HepG2 (cell line): ENCODE measurements at regions not wholly inside any gene's neighbourhood (a gene's known extent, or its start where the extent isn't known, plus 50 kb on each side); places are given as distances from the start of the nearest gene placed in this dataset.

Experiments
- ATAC-seq: fragments of 200-7000 bp; cut with Tn5 transposase; 3 replicates; pipeline ENCODE4 v1.9.1; 2020; ENCODE audit warnings: mild to moderate bottlenecking, moderate library complexity
- BruUV-seq: library from RNA; stranded (reverse); fragments of 400-500 nt; replicated peaks from 2 replicates; lab custom pipeline; 2021; lab: Mats Ljungman, UMichigan
- CTCF ChIA-PET: fragments of 300-600 bp; formaldehyde crosslinking; extraction: SDS; loops from one replicate; lab custom pipeline; 2021; ENCODE audit warnings: low total read pairs, inconsistent platforms, low intra/inter-chr PET ratio; lab: Yijun Ruan, JAX
- POLR2A ChIA-PET: fragments of 350-600 bp; sonication (Branson Sonifier 250); formaldehyde crosslinking; loops from one replicate; lab custom pipeline; 2020; ENCODE audit warnings: antibody characterized with exemption, inconsistent platforms; lab: Yijun Ruan, JAX
- DNase-seq: peaks from one replicate; pipeline ENCODE4 v3.0.0-alpha.2; 2015; ENCODE audit warnings: low spot score
- FAIRE-seq: peaks from 3 replicates; lab custom pipeline; 2011; peaks lifted over from hg19 to GRCh38; lab: Jason Lieb, UNC
- H2AFZ ChIP-seq: one replicate; pipeline ENCODE4 v1.6.1; 2011; ENCODE audit warnings: low read length, inconsistent platforms
- H3K27ac ChIP-seq: fragments of 300-600 bp; 3 replicates; pipeline ENCODE4 v1.8.0; 2011; ENCODE audit warnings: mixed run types, mild to moderate bottlenecking, mixed read lengths, low read length, inconsistent platforms; ENCODE audit not compliant: insufficient read depth; ENCODE audit errors: extremely low read length
- H3K27me3 ChIP-seq, 2 experiments: fragments of 200-600 bp in 1 of 2; 2 replicates in 1 of 2; 3 replicates in 1 of 2; pipeline versions ENCODE4 v1.6.0 to v1.8.0; 2011; ENCODE audit warnings: low read length in 2 of 2, mild to moderate bottlenecking in 2 of 2, moderate library complexity in 2 of 2, inconsistent platforms in 1 of 2; ENCODE audit not compliant: insufficient read depth in 2 of 2, control insufficient read depth in 1 of 2
- H3K36me3 ChIP-seq, 2 experiments: fragments of 200-600 bp in 1 of 2; replicated peaks in 1 of 2; 2 replicates in 1 of 2; 3 replicates in 1 of 2; pipeline versions ENCODE4 v1.5.1 to v1.8.0; 2011; ENCODE audit warnings: low read length in 2 of 2, inconsistent platforms in 1 of 2; ENCODE audit not compliant: insufficient read depth in 2 of 2, control insufficient read depth in 1 of 2
- H3K4me1 ChIP-seq: 2 replicates; pipeline ENCODE4 v1.5.1; 2012; ENCODE audit warnings: low read length, inconsistent platforms; ENCODE audit not compliant: insufficient read depth
- H3K4me2 ChIP-seq: 2 replicates; pipeline ENCODE4 v1.6.0; 2011; ENCODE audit warnings: low read depth, low read length, inconsistent platforms
- H3K4me3 ChIP-seq, 3 experiments: fragments of 200-600 bp in 1 of 3; sonication (generic), shearing (Covaris generic) in 1 of 3; replicated peaks in 1 of 3; 2 replicates each; pipeline ENCODE4 v1.5.1; 2011 to 2016; ENCODE audit warnings: low read length in 3 of 3, inconsistent platforms in 2 of 3, low read depth in 2 of 3, mild to moderate bottlenecking in 2 of 3, control low read depth in 1 of 3, mixed read lengths in 1 of 3; ENCODE audit not compliant: insufficient read depth in 1 of 3
- H3K79me2 ChIP-seq: one replicate; pipeline ENCODE4 v1.6.1; 2011; ENCODE audit warnings: low read length, inconsistent platforms; ENCODE audit not compliant: insufficient read depth
- H3K9ac ChIP-seq: 2 replicates; pipeline ENCODE4 v1.6.0; 2011; ENCODE audit warnings: mild to moderate bottlenecking, low read depth, low read length, inconsistent platforms; ENCODE audit not compliant: insufficient read depth
- H3K9me3 ChIP-seq: 2 replicates; pipeline ENCODE4 v1.5.1; 2012; ENCODE audit warnings: mild to moderate bottlenecking, low read length
- H4K20me1 ChIP-seq: 2 replicates; pipeline ENCODE4 v1.6.0; 2011; ENCODE audit warnings: inconsistent platforms, mild to moderate bottlenecking, low read length, moderate library complexity; ENCODE audit not compliant: insufficient read depth
- CBFB ChIP-seq: sonication (generic); formaldehyde crosslinking; IDR thresholded peaks from 2 replicates; pipeline ENCODE4 v1.4.0; 2020; ENCODE audit warnings: missing genetic modification reagents
- FOXO4 ChIP-seq: sonication (generic); formaldehyde crosslinking; conservative IDR thresholded peaks from 2 replicates; pipeline ENCODE4 v1.8.1; 2023; ENCODE audit warnings: missing genetic modification reagents
- MBNL3 ChIP-seq: fragments of 250-450 bp; sonication (Bioruptor Pico); conservative IDR thresholded peaks from 2 replicates; pipeline ENCODE4 v1.8.0; 2022; ENCODE audit warnings: mild to moderate bottlenecking, inconsistent platforms
- MED8 ChIP-seq: sonication (generic); formaldehyde crosslinking; IDR thresholded peaks from 2 replicates; pipeline ENCODE4 v1.8.1; 2023; ENCODE audit warnings: mild to moderate bottlenecking, missing genetic modification reagents; ENCODE audit not compliant: insufficient replicate concordance
- ZEB1 ChIP-seq: IDR thresholded peaks from 2 replicates; pipeline ENCODE4 v1.6.1; 2012; ENCODE audit warnings: mild to moderate bottlenecking, low read depth, inconsistent platforms; ENCODE audit not compliant: insufficient replicate concordance
- ZNF124 ChIP-seq: sonication (generic); formaldehyde crosslinking; IDR thresholded peaks from 2 replicates; pipeline ENCODE4 v1.4.0; 2020; ENCODE audit warnings: missing genetic modification reagents
- ZNF263 ChIP-seq: sonication (generic); formaldehyde crosslinking; IDR thresholded peaks from 2 replicates; pipeline ENCODE4 v1.4.0; 2020; ENCODE audit warnings: missing genetic modification reagents
- ZNF543 ChIP-seq: sonication (generic); formaldehyde crosslinking; IDR thresholded peaks from 2 replicates; pipeline ENCODE4 v1.4.0; 2020; ENCODE audit warnings: mild to moderate bottlenecking, missing genetic modification reagents
- ZNF773 ChIP-seq: sonication (generic); formaldehyde crosslinking; IDR thresholded peaks from 2 replicates; pipeline ENCODE4 v1.4.0; 2020; ENCODE audit warnings: missing genetic modification reagents, borderline replicate concordance
- ZNF816 ChIP-seq: sonication (generic); formaldehyde crosslinking; IDR thresholded peaks from 2 replicates; pipeline ENCODE4 v1.8.0; 2022; ENCODE audit warnings: missing genetic modification reagents, mild to moderate bottlenecking, borderline replicate concordance
- WGBS: methylation state at CpG from one replicate; pipeline ENCODE4 v1.1.6; 2017; ENCODE audit warnings: low lambda C conversion rate; 5-methylcytosine and 5-hydroxymethylcytosine counted together
- in situ Hi-C: cut with HindIII; loops from 2 replicates; pipeline ENCODE4 v1.10.0; 2017; ENCODE audit warnings: low pct_unique_long_range_greater_than_20kb; ENCODE audit not compliant: extremely low pct_ligation_motif_present
- intact Hi-C: fragments of 100-400 bp; cut with micrococcal nuclease; formaldehyde crosslinking; loops from one replicate; pipeline ENCODE4 v1.10.0; 2022; ENCODE audit not compliant: unreplicated experiment

DNA sequence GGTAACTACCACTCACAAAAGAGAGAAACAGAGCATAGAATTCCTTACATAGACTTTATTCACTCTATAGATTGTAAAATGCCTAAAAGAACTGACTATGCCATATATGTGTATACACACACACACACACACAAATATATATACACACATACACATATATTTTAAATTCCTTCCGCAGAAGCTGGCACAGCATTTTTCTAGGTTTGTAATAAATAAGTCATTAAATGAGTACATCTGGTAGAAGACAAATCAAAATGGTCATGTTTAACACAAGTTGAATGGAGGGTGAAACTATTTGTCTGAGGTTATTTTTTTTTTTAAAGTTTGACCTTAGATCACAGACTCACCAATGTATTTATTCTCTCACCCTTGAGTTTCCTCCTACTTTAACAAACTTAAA lies 58.2 kb downstream of the CCER1 start:
- Histone ChIP-seq H4K20me1 (no peaks in the 10 kb centered on the region), H3K27me3 (no peaks in the 10 kb centered on the region), H3K9ac (no peak overlapping the region), H3K4me3 (no peak overlapping the region), H3K36me3 (no peaks in the 10 kb centered on the region), H3K9me3 (no peaks in the 10 kb centered on the region), H3K27ac (no peak overlapping the region), H3K4me2 (no peak overlapping the region), H3K4me1 (no peaks in the 10 kb centered on the region), H3K79me2 (no peaks in the 10 kb centered on the region), H2AFZ (no peak overlapping the region)
- TF ChIP-seq ZNF773 (no peak), FOXO4 (CRISPR knock-in tag) (no peak)
- in situ Hi-C loops (no loop called here), intact Hi-C loops (no loop called here)
- FAIRE-seq: no peak
- CTCF ChIA-PET: no interaction called here
- 83% methylated on average over 1 of the region's 1 CpG for WGBS
- POLR2A ChIA-PET: no interaction called here
- no TSS peak for BruUV-seq
- ATAC-seq: no peak
- DNase-seq: no peak

- no peak overlapping the region for H3K9ac ChIP-seq
- DNase-seq: no peak
- H3K27ac ChIP-seq: no peak overlapping the region
- no peaks in the 10 kb centered on the region for H3K9me3 ChIP-seq
- H3K36me3 ChIP-seq: no peaks in the 10 kb centered on the region
- intact Hi-C loops: no loop called here
- no peaks in the 10 kb centered on the region for H3K27me3 ChIP-seq
- no peaks in the 10 kb centered on the region for H3K4me1 ChIP-seq
- no peaks in the 10 kb centered on the region for H3K79me2 ChIP-seq
- no peak overlapping the region for H3K4me2 ChIP-seq
- ChIA-PET POLR2A (no interaction called here), CTCF (no interaction called here)
- FAIRE-seq: no peak
- no TSS peak for BruUV-seq
- H3K4me3 ChIP-seq: no peak overlapping the region
- no peak overlapping the region for H2AFZ ChIP-seq
- TF ChIP-seq MBNL3 (CRISPR knock-in tag): no peak
- no peak for TF ChIP-seq CBFB (CRISPR knock-in tag)
- TF ChIP-seq ZNF543 (CRISPR knock-in tag): no peak
- TF ChIP-seq MED8: no peak
- no peak for TF ChIP-seq ZNF263
- TF ChIP-seq ZNF124 (CRISPR knock-in tag): no peak
- TF ChIP-seq ZNF816 (CRISPR knock-in tag): no peak
- TF ChIP-seq ZEB1: no peak
- TF ChIP-seq, all 625 proteins: peak for 0
- in situ Hi-C loops: no loop called here
- no peaks in the 10 kb centered on the region for H4K20me1 ChIP-seq
- ATAC-seq: no peak
These were observed 58.8 kb downstream of the CCER1 start for GRCh38 chr12:90896164-90896563.
